OCI-LY7 (cell line): ENCODE measurements at regions not wholly inside any gene's neighbourhood (a gene's known extent, or its start where the extent isn't known, plus 50 kb on each side); places are given as distances from the start of the nearest gene placed in this dataset.

ENCODE experiments used
- CTCF ChIP-seq: fragments of 200-600 bp; sonication (generic); conservative IDR thresholded peaks from 2 replicates; pipeline ENCODE4 v1.5.1; 2014; ENCODE audit warnings: mild to moderate bottlenecking, antibody characterized with exemption, low read length, moderate library complexity, mixed read lengths
- EZH2phosphoT487 ChIP-seq: fragments of 200-600 bp; sonication (generic); IDR thresholded peaks from 2 replicates; pipeline ENCODE4 v1.6.1; 2018; ENCODE audit warnings: low read depth, borderline replicate concordance, mild to moderate bottlenecking, mixed run types, antibody characterized with exemption, low read length, moderate library complexity, mixed read lengths

GRCh38 chr5:121701731-121702130 is 150.0 kb upstream of the FTMT start:
- TF ChIP-seq CTCF (no peak), EZH2phosphoT487 (no peak)
